ENCODE measurements at regions not wholly inside any gene's neighbourhood (a gene's known extent, or its start where the extent isn't known, plus 50 kb on each side); places are given as distances from the start of the nearest gene placed in this dataset.
"Not testable (repeated sequence)": the region's sequence is repeated elsewhere in the genome, so short reads cannot be mapped to it uniquely, and the experiment has no call there.

DNA sequence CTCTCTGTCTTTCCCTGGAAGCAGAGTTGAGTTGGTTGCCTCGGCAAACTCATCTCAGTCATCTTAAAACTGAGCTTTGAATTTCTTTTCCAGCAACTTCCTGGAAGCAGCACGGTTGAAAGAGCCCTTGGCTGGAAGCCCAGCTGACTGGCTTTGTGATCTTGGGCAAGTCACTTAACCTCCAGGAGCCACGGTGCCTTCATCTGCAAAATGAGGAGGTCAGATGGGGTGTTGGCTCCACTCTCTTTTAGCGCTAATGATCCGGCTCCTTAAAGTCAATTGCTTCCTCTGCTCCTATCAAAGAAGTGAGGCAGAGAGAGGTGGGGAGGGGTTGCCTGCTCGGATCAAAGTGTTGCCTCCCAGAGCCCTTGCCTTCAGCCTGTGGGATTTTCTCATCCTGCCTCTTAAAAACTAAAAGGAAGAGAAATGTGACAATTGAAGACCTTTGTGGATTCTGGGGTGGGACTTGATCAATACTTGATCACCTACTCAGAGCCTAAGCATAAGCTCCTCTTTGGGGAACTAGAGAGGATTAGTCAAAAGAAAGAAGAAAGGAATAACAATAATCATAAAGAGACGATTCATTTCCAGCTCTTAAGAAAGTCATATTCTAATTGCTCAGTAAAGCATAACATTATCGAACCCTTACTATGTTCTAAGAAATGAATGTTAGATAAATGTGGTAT, 86.6 kb downstream of the MYCN start:
- no peak for DNase-seq (ENCODE audit: low read depth)
- peaks cover 2% of the 10 kb centered on the region for H3K27me3 ChIP-seq (ENCODE audit: control insufficient read depth, insufficient read depth, low read length)
- TF ChIP-seq, protein P1, sequence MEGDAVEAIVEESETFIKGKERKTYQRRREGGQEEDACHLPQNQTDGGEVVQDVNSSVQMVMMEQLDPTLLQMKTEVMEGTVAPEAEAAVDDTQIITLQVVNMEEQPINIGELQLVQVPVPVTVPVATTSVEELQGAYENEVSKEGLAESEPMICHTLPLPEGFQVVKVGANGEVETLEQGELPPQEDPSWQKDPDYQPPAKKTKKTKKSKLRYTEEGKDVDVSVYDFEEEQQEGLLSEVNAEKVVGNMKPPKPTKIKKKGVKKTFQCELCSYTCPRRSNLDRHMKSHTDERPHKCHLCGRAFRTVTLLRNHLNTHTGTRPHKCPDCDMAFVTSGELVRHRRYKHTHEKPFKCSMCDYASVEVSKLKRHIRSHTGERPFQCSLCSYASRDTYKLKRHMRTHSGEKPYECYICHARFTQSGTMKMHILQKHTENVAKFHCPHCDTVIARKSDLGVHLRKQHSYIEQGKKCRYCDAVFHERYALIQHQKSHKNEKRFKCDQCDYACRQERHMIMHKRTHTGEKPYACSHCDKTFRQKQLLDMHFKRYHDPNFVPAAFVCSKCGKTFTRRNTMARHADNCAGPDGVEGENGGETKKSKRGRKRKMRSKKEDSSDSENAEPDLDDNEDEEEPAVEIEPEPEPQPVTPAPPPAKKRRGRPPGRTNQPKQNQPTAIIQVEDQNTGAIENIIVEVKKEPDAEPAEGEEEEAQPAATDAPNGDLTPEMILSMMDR (IDR thresholded peaks at IDR 0.05; ENCODE audit: insufficient read depth, low read length, severe bottlenecking): no peak

DNA sequence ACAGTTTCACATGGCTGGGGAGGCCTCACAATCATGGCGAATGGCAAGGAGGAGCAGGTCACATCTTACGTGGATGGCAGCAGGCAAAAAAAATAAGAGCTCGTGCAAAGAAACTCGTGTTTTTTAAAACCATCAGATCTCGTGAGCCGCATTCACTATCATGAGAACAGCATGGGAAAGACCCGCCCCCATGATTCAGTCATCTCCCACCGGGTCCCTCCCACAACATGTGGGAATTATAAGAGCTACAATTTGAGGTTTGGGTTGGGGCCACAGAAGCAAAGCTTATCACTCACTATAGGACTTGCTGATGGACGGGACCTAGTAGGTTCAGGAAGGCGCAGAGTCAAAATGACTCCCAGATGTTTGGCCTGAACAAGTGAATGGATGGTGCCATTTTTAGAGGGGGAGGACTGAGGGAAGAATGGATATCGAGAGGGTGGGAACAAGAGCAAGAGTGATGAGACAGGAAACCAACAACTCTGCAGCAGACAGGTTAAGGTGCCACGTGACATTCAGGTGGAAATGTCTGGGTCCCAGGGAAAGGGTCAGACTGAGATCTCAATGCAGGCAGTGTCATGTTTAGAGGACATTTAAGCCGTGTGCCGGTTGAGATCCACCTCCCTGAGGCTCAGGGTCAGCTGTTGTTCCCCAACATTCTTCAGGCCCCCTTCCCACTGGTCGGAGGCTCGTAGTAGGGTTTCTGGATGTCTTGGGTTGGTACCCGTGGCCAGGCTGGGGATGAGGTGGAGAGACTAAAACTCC, 85.7 kb downstream of the MYCN start:
- H3K27me3 ChIP-seq (ENCODE audit: control insufficient read depth, insufficient read depth, low read length): no peaks in the 10 kb centered on the region
- TF ChIP-seq, protein P1 (IDR thresholded peaks at IDR 0.05; ENCODE audit: insufficient read depth, low read length, severe bottlenecking): no peak
- no peak overlapping the region for H3K4me3 ChIP-seq (ENCODE audit: low read depth, low read length)
- H3K36me3 ChIP-seq (ENCODE audit: control insufficient read depth, insufficient read depth, low read length): no peaks in the 10 kb centered on the region
- FAIRE-seq (no peak), DNase-seq (ENCODE audit: low read depth) (no peak)

More for the DNA sequence above, 86.6 kb downstream of the MYCN start:
- no peak overlapping the region for H3K4me3 ChIP-seq (ENCODE audit: low read depth, low read length)
- FAIRE-seq: no peak
- H3K36me3 ChIP-seq (ENCODE audit: control insufficient read depth, insufficient read depth, low read length): no peaks in the 10 kb centered on the region

DNA sequence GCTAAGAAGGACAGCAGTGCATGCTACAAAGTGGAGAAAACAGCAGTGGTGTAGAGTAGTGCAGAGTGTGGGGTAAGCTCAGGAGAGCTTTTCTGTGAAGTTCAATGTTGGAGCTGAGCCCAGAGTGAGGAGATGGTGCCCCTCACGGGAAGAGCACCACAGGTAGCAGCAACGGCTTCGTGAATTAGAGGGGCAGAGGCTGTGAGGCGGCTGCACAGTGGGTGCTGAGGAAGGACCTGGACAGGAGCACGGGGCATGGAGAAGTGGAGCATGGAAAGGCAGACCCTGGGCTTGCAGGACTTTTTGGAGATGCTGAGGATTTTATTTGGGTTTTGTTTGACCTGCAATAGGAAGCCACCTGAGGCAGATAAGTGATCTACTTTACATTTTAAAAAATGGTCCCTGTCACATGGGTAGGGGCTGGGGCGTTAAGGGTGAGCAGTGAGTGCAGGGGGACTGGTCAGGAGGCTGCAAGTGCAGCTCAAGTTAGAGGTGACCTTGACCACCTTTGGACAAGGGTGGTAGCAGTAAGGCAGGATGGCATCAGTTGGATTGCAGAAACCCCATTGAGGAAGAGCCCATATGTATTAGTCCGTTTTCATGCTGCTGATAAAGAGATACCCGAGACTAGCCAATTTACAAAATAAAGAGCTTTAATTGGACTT, 85.0 kb downstream of the MYCN start:
- TF ChIP-seq, protein P1 (IDR thresholded peaks at IDR 0.05; ENCODE audit: insufficient read depth, low read length, severe bottlenecking): no peak
- Histone ChIP-seq H3K36me3 (ENCODE audit: control insufficient read depth, insufficient read depth, low read length) (no peaks in the 10 kb centered on the region), H3K27me3 (ENCODE audit: control insufficient read depth, insufficient read depth, low read length) (peaks cover 2% of the 10 kb centered on the region), H3K4me3 (ENCODE audit: low read depth, low read length) (no peak overlapping the region)
- FAIRE-seq (no peak), DNase-seq (ENCODE audit: low read depth) (no peak)

DNA sequence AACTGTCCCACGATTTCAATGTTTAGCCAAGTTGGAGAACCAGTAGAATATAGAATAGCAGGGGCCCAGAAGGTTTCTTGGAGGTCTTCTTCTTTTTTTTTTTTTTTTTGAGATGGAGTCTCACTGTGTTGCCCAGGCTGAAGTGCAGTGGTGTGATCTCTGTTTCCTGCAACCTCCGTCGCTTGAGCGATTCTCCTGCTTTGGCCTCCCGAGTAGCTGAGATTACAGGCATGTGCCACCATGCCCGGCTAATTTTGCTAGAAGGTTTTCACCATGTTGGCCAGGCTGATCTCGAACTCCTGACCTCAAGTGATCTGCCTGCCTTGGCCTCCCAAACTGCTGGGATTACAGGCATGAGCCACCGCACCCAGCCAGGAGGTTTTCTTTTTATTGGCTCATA, 84.3 kb downstream of the MYCN start:
- not testable (repeated sequence) for FAIRE-seq; H3K4me3 ChIP-seq (ENCODE audit: low read depth, low read length); DNase-seq (ENCODE audit: low read depth); H3K27me3 ChIP-seq (ENCODE audit: control insufficient read depth, insufficient read depth, low read length); H3K36me3 ChIP-seq (ENCODE audit: control insufficient read depth, insufficient read depth, low read length)

DNA sequence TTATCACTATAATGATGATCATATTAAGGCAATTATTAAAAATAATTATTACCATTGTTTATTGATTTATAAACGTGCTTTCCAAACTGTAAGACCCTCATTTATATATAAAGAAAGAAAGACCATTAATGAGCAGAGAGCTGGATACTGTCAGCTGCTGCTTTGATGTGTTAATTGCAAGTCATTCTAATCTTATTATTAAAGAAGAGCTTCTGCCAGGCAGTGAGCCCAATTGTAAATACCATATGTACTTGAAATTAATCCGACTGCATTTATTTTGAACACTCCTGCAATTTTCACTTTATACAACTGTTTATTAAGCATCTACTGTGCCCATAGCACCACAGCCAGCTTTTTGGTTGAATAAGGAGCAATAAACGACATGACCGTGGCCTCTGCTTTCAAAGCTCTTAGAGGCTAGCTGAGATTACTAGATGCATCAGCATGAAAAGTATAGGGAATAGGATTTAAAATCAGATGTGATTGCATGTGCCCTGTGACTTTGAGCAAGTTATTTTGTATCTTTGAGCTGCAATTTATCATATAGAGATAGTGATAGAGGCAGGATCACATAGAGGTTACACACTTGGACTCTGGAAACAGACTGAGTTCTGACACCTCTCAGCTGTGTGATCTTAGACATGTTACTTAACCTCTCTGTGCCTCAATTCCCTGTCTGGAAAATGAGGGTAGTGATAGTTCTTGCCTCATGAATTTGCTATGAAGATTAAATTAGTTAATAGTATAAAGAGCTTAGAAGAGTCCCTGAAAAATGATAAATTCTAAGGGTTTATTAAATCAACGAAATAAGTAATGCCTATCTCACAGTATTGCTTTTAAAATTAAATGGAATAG, 83.4 kb downstream of the MYCN start:
- Histone ChIP-seq H3K4me3 (ENCODE audit: low read depth, low read length) (no peak overlapping the region), H3K36me3 (ENCODE audit: control insufficient read depth, insufficient read depth, low read length) (no peaks in the 10 kb centered on the region), H3K27me3 (ENCODE audit: control insufficient read depth, insufficient read depth, low read length) (peaks cover 3% of the 10 kb centered on the region)
- TF ChIP-seq, protein P1 (IDR thresholded peaks at IDR 0.05; ENCODE audit: insufficient read depth, low read length, severe bottlenecking): no peak
- FAIRE-seq: no peak
- DNase-seq (ENCODE audit: low read depth): no peak
